Lung (tissue), 11 donors: ENCODE measurements at regions not wholly inside any gene's neighbourhood (a gene's known extent, or its start where the extent isn't known, plus 50 kb on each side); places are given as distances from the start of the nearest gene placed in this dataset.

ENCODE experiments used
- ATAC-seq: fragments of 200-7000 bp; cut with Tn5 transposase; one replicate; pipeline ENCODE4 v1.9.1; 2020; ENCODE audit warnings: moderate number of reproducible peaks; ENCODE audit not compliant: insufficient read depth, low FRiP score
- DNase-seq, 3 donors: peaks; one replicate each; pipeline ENCODE4 v3.0.0-alpha.2; 2013 to 2017
- H3K27ac ChIP-seq, 2 donors: one replicate each; pipeline ENCODE4 v1.5.1; 2013; ENCODE audit warnings: mild to moderate bottlenecking in 2 of 2, moderate library complexity in 2 of 2, control low read depth in 1 of 2, inconsistent platforms in 1 of 2, low read depth in 1 of 2, low read length in 1 of 2
- H3K27me3 ChIP-seq, 3 donors: one replicate each; pipeline ENCODE4 v1.5.1; 2013; ENCODE audit warnings: low read length in 2 of 3; ENCODE audit not compliant: control insufficient read depth in 3 of 3, insufficient read depth in 3 of 3
- H3K36me3 ChIP-seq, 4 donors: one replicate each; pipeline ENCODE4 v1.5.1; 2013; ENCODE audit warnings: low read length in 4 of 4, mild to moderate bottlenecking in 1 of 4, moderate library complexity in 1 of 4; ENCODE audit not compliant: control insufficient read depth in 4 of 4, insufficient read depth in 4 of 4
- H3K4me1 ChIP-seq, 5 donors: one replicate each; pipeline ENCODE4 v1.5.1; 2013; ENCODE audit warnings: low read length in 5 of 5, mild to moderate bottlenecking in 2 of 5, moderate library complexity in 1 of 5; ENCODE audit not compliant: control insufficient read depth in 5 of 5, insufficient read depth in 5 of 5
- H3K4me3 ChIP-seq: one replicate; pipeline ENCODE4 v1.5.1; 2013; ENCODE audit warnings: mild to moderate bottlenecking, control low read depth, moderate library complexity
- H3K9ac ChIP-seq, 2 donors: one replicate each; pipeline ENCODE4 v1.5.1; 2013; ENCODE audit warnings: low read length in 2 of 2, control low read depth in 1 of 2; ENCODE audit not compliant: insufficient read depth in 1 of 2
- H3K9me3 ChIP-seq, 4 donors: one replicate each; pipeline ENCODE4 v1.5.1; 2013; ENCODE audit warnings: low read length in 3 of 4, mild to moderate bottlenecking in 1 of 4, moderate library complexity in 1 of 4; ENCODE audit not compliant: control insufficient read depth in 4 of 4, insufficient read depth in 3 of 4
- CTCF ChIP-seq: IDR thresholded peaks from 2 replicates; pipeline ENCODE4 v1.5.1; 2012; ENCODE audit warnings: mild to moderate bottlenecking; ENCODE audit errors: control extremely low read depth, extremely low read depth
- WGBS, 2 donors: extraction: QIAGEN DNeasy Blood & Tissue Kit; methylation state at CpG; one replicate each; pipeline ENCODE4 v1.1.7; 2013; 5-methylcytosine and 5-hydroxymethylcytosine counted together
- donor health status: control.
- donor health status: control.
- donor health status: Bipolar disorder and iron deficiency.
- donor health status: healthy.
- donor health status: DM: yes; HTN: yes; CAD: no.

- no peak overlapping the region for H3K27ac ChIP-seq
- DNase-seq (peak in 1 of 3 donors; percentile 6), ATAC-seq (no peak)
- H3K27me3 ChIP-seq, result no peaks in the 10 kb centered on the region
- H3K4me1 ChIP-seq, result no peaks in the 10 kb centered on the region
- no peak overlapping the region for H3K9ac ChIP-seq
- 65 to 77% methylated on average over 5 of the region's 5 CpGs for WGBS, 2 donors
- H3K9me3 ChIP-seq, result no peaks in the 10 kb centered on the region
- H3K36me3 ChIP-seq, result no peaks in the 10 kb centered on the region
- H3K4me3 ChIP-seq, result no peak overlapping the region
- no peak for TF ChIP-seq CTCF
Observed at GRCh38 chr15:93478947-93479346, 389.9 kb upstream of the RGMA start.

GRCh38 chr15:93477721-93478120 lies 388.7 kb upstream of the RGMA start:
- no peak overlapping the region for H3K27ac ChIP-seq

DNA sequence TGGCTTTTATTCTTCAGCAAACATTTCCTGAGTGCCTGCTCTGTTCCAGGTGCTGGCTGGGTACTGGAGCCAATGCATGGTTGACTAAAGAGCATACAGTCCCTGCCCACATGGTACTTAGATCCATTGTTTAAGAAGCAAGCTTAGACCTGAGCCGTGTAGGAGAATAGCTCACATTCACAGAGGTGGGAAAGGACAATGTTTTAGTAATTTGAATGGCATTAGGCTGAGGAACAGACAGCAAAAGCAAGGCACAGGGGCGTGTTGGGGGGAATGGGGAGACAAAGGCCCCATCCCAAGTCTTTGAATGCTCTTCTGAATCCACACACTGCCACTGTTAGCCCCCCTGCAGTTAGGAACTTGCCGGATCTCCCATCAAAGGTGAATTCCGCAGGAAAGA lies 388.2 kb upstream of the RGMA start:
- Histone ChIP-seq H3K27me3 (no peaks in the 10 kb centered on the region), H3K9me3 (no peaks in the 10 kb centered on the region), H3K27ac (no peak overlapping the region), H3K36me3 (no peaks in the 10 kb centered on the region), H3K4me3 (no peak overlapping the region), H3K9ac (no peak overlapping the region), H3K4me1 (no peaks in the 10 kb centered on the region)
- TF ChIP-seq CTCF, result no peak
- DNase-seq (no peak), ATAC-seq (no peak)
- WGBS, 2 donors, result 57 to 58% methylated on average over 4 of the region's 4 CpGs

More at GRCh38 chr15:93477721-93478120, 388.7 kb upstream of the RGMA start:
- Histone ChIP-seq H3K9me3 (no peaks in the 10 kb centered on the region), H3K27me3 (no peaks in the 10 kb centered on the region), H3K36me3 (no peaks in the 10 kb centered on the region), H3K9ac (no peak overlapping the region), H3K4me1 (no peaks in the 10 kb centered on the region), H3K4me3 (no peak overlapping the region)
- no peak for TF ChIP-seq CTCF
- ATAC-seq, result no peak
- 52 to 75% methylated on average over 4 of the region's 4 CpGs for WGBS, 2 donors
- peak in 1 of 3 donors; percentile 31 for DNase-seq

DNA sequence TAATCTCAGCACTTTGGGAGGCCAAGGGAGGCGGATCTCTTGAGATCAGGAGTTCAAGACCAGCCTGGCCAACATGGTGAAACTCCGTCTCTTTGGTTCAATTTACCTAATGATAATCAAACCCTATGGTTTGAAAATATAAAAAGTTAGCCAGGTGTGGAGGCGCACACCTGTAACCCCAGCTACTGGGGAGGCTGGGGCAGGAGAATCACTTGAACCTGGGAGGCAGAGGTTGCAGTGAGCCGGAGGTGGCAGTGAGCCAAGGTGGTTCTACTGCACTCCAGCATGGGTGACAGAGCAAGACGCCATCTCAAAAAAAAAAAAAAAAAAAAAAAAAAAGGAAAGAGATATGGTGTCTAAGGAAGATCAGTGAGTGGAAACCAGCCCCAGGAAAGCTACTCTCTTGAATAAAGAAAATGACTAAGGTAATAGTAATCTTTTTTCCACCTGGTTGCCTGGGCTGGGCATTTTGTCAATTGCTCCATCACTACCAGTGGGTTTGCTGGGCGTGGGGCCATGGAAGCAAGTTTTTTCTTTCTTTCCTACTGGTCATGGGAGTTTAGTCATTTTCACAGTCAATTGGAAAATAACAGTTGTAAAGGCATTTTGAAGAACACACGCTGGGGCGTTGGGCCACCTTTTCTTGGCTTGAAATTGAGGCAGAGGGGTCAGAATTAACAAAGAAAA lies 387.6 kb upstream of the RGMA start:
- Histone ChIP-seq H3K9ac (no peak overlapping the region), H3K4me3 (no peak overlapping the region), H3K27me3 (no peaks in the 10 kb centered on the region), H3K36me3 (no peaks in the 10 kb centered on the region), H3K4me1 (no peaks in the 10 kb centered on the region), H3K27ac (no peak overlapping the region), H3K9me3 (no peaks in the 10 kb centered on the region)
- no peak for ATAC-seq
- TF ChIP-seq CTCF, result no peak
- 81 to 88% methylated on average over 8 of the region's 8 CpGs for WGBS, 2 donors
- no peak for DNase-seq
